IPS DF 4.7 (cell line): ENCODE measurements at regions not wholly inside any gene's neighbourhood (a gene's known extent, or its start where the extent isn't known, plus 50 kb on each side); places are given as distances from the start of the nearest gene placed in this dataset.
"Not testable (repeated sequence)": the region's sequence is repeated elsewhere in the genome, so short reads cannot be mapped to it uniquely, and the experiment has no call there.

Experiments
- DNase-seq: peaks from one replicate; pipeline ENCODE4 v3.0.0-alpha.2; 2013; ENCODE audit warnings: low spot score; ENCODE audit errors: extremely low read depth

- DNase-seq = no peak
Measured at GRCh38 chrX:38939067-38939466, 137.8 kb downstream of the MID1IP1 start.

DNA sequence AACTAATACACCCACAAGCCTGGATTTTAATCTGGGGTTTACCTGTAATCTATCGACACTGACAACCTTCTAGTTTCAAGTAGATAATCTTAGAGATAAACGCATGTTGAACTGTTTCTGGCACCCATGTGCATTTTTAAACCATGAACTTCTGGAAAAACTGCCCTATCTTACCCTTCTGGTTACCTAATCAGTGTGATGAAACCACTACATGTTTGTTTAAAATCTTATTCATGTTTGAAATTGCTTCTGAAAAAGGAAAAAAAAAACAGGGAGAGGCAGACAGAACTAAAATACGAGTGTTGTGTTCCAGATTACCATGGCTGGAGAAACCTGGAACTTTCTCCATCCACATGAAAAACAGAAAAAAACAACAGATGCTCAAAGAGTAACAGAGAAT is 139.3 kb downstream of the MID1IP1 start:
- no peak for DNase-seq

DNA sequence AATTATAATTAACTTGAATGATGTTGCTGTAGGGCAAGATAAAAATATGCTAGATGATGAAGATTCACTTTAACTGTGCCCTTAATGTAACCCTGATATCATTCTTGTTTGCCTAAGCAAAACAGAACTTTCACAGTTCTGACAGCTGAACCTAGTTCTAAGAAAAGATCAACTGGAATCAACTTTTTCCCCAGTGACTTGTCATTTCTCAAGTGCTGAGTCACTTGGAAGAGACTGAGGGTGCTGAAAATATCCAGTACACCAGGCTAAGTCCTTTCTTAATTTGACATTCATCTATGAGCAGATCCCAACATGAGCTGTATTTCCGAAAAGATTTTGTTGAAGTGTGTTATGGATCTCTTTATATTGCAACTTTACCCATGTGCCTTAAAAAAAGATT is 140.4 kb downstream of the MID1IP1 start:
- DNase-seq = no peak

- DNase-seq = no peak
Measured at GRCh38 chrX:38943120-38943519, 141.9 kb downstream of the MID1IP1 start.

GRCh38 chrX:38948046-38948445 is 146.8 kb downstream of the MID1IP1 start:
- DNase-seq = no peak

DNA sequence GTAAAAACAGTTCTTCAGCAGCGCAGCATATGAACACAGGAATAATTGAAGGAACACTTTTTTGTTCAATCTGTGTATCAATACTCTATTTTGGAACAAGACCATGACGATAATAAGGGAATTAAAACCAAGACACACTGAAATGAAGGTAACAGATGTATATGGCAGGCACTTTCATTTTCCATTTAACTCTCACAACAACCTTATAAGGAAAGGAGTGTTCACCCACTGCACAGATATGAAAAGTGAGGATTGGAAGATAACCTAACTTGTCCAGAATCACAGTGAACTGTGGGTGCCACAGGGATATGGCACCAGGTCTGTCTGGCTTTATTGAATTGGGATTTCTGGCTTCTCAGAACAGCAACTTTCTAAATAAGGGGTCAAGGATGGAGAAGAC is 153.3 kb downstream of the MID1IP1 start:
- no peak for DNase-seq

DNA sequence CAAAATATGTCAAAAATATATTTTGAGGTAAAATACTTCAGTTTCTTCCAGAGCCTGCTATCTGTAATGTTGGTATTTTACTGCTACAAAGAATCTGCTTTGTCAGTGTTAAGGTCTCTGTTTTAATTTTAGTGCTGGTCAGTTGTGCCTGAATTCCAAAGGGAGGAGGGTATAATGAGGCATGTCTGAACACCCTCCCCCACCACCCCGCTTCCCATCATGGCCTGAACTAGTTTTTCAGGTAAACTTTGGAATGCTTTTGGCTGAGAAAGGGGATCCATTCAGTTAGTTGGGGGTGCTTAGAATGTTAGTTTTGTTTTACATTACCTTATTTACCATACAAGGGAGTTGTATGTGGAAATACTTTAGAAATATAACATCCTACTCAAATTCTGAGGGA is 158.5 kb downstream of the MID1IP1 start:
- no peak for DNase-seq

DNA sequence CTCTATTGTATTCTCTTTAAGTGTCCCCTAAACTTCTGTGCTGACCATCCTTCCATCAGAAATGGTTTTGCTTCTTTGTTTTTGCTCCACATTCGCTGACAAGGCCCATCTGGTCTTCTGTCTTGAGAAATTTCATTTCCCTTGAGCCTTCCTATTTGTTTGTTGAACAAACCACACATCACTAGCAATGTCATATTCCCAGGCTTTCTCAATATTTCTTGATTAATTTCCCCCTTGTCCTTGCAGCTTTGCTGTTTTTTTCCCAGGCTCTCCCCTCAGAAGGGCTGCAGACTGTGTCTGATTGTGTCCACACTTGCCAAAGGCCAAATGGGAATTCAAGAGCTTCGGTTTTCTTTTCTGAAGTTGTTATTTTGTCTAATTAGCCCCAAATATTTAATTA is 158.9 kb downstream of the MID1IP1 start:
- no peak for DNase-seq

DNA sequence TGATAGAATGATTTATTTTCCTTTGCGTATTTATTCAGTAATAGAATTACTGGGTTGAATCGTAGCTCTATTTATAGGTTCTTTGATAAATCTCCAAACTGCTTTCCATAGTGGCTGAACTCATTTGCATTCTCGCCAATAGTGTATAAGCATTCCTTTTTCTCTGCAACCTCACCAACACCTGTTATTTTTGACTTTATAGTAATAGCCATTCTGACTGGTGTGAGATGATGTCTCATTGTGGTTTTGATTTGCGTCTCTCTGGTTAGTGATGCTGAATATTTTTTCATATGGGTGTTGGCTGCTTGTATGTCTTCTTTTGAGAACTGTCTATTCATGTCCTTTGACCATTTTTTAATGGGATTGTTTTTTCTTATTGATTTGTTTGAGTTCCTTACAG is 160.7 kb downstream of the MID1IP1 start:
- DNase-seq = no peak

DNA sequence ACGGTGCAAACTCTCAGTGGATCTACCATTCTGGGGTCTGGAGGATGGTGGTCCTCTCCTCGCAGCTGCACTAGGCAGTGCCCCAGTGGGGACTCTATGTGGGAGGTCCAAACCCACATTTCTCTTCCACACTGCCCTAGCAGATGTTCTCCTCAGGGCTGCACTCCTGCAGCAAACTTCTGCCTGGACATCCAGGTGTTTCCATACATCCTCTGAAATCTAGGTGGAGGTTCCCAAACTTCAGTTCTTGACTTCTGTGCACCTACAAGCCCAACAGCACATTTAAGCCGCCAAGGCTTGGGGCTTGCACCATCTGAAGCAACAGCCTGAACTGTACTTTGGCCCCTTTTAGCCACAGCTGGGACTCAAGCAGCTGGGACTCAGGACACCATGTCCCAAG is 162.0 kb downstream of the MID1IP1 start:
- DNase-seq = not testable (repeated sequence)

DNA sequence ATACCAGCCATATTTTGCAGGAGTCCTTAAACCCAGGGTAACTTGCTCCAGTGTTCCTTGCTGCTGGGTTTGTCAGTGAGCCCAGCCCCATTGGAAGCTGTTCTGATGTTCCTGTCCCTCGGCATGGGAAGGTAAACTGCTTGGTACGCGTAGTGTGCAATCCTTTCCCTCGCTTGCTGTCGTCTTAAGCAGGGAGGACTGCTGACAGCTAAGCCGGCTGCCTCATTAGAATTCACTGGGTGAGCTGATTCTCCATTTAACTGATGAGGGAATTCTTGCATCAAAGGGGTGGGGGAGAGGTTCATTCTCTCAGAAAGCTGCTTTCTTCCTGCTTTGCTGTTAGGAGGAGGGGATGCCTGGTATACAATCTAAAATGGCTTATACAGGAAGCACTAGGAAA is 164.6 kb downstream of the MID1IP1 start:
- no peak for DNase-seq

- no peak for DNase-seq
Measured at GRCh38 chrX:38968344-38969216, 167.3 kb downstream of the MID1IP1 start.

GRCh38 chrX:38970074-38970473 is 168.8 kb downstream of the MID1IP1 start:
- no peak for DNase-seq

DNA sequence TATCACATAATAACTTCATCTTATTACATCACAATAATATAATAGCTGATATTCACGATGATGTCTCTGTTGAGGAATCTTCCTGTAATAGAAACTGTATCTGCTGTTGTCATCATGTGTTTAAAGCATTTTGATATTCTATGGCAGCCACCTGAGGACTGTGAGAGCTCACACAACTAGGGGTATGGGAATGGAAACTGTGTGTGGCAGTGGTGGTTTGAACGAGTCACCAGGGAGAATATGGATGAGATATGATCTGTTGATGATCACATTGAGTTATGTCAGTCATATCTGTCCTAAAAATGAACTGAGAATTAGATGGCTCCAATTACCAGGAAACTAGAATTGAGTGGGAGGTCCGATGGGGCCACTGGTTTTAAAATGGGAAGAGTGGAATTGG is 169.6 kb downstream of the MID1IP1 start:
- DNase-seq = no peak

DNA sequence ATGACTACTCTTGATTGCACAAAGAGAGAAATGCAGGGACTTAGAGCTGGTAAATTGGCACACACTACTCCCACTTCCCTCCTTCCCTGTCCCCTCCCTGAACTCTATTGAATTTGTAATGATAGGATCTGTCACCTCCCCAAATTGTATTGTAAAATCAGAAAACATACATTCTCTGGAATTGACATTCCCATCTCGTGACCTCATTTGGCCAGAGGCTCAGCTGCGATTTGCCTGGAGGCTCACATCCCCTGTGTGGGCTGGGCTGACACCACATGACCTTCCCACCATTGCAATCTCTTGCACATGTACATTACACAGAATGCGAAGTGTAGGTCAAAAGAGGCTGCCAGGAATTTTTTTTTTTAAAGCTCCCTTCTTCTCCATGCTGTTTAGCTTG is 172.1 kb downstream of the MID1IP1 start:
- no peak for DNase-seq

- no peak for DNase-seq
Measured at GRCh38 chrX:38974542-38974941, 173.3 kb downstream of the MID1IP1 start.

DNA sequence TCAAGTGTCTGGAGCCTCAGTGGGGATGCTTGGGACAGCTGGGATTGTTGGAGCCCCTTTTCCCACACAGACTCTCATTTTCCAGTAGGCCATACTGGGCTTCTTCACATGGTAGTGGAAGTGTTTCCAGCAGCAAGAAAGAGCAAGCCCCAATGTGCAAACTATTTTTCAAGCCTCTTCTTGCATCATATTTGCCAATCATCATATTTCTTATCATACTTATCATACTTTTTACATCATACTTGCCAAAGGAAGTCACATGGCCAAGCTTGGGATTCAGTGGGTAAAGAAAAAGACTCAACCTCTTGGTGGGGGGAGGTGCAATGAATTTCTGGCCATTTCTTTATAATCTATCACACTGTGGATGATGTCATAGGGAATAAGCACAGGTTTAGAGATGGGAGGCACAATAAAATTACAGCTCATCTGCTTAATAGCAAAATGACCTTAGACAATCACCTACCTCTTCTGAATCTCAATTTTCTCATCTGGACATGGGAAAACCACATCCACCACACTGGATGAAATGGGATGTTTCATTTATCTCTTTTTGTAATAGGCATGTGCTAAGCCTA is 174.2 kb downstream of the MID1IP1 start:
- DNase-seq = no peak

GRCh38 chrX:38982370-38982769 is 181.1 kb downstream of the MID1IP1 start:
- no peak for DNase-seq

- no peak for DNase-seq
Measured at GRCh38 chrX:38982843-38983242, 181.6 kb downstream of the MID1IP1 start.

DNA sequence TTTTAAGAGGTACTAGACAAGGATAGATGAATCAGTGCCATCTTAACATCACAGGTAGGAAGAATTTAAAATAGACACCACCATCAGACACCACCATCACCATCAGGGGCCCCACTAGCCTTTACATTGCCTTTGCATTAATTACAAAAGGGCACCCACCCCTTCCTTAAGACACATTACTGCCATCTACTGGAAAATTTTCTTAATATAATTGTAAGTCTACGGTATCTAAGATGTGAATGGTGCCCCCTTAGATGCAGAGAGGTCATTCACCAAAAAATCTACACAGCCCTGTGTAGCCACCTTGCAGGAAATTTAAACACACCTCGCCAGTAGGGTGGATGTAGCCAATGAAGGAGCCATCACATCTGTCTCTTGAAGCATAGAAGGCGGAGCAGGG is 184.1 kb downstream of the MID1IP1 start:
- DNase-seq = peak; percentile 3

DNA sequence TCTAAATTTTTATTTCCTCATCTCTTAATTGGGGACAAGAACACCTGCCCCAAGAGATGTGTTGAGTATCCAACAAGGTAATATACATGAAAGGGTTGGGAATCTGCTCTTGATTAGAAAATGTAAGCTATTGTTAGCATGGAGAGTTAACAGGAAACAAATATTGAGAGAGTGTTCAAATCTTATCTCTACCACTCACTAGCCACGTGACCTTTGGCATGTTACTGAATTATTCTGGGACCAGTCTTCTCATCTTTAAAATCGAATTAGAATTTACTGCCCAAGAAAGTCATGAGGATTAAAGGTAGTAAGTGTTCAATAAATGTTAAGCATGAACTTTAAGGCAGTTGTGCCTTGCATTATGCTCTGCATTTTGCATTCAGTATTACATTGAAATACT is 184.7 kb downstream of the MID1IP1 start:
- DNase-seq = no peak

DNA sequence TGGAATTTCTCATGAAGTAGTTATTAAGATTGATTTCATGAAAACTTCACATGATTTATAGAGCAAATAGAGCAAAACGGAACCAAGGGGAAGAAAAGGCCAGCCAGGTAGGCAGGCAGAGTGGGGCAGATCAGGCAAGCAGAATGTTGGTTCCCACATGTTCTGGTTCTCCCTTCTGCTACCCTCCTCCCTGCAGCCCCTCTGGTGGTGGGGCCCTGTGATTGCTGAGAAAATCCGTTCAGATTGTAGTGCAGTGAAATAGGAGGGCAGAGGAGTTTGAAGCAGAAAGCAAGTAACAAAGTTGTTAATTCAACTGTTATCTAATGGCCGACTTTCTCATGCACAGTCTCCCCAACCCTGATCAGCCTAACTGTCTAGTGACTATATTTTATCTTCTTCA is 185.3 kb downstream of the MID1IP1 start:
- DNase-seq = no peak

DNA sequence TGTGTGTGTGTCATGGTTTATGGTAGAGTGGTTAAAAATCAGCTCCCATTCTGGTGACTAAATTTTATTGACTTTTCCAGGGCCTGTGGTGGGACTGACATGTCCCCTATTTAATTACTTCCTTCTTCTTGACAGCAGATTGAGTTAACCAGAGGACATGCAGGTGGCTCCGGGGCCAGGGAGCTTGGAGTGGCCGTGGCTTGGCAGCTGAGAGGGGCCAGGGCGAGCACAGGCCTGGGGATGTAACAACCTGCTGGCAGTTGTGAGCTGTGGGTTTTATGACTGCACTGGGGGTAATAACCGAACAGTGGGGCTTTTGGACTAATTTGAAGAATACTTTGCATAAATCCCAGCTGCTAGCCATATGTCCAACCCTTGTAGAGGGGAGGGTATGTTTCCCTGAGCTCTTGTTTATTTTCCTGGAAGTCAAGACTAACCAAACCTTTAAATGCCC is 186.0 kb downstream of the MID1IP1 start:
- DNase-seq = no peak
